HEK293T (cell line): ENCODE measurements at regions not wholly inside any gene's neighbourhood (a gene's known extent, or its start where the extent isn't known, plus 50 kb on each side); places are given as distances from the start of the nearest gene placed in this dataset.

Experiments
- CTCF ChIA-PET: fragments of 350-600 bp; formaldehyde crosslinking; extraction: SDS; loops from one replicate; lab custom pipeline; 2021; ENCODE audit warnings: antibody characterized with exemption, inconsistent platforms; lab: Yijun Ruan, JAX
- POLR2A ChIA-PET: fragments of 350-600 bp; formaldehyde crosslinking; extraction: SDS; loops from one replicate; lab custom pipeline; 2020; ENCODE audit warnings: antibody characterized with exemption, inconsistent platforms; lab: Yijun Ruan, JAX
- DNase-seq: peaks from one replicate; pipeline ENCODE4 v3.0.0; 2012; ENCODE audit warnings: mixed read lengths; ENCODE audit errors: extremely low spot score
- ARNT ChIP-seq: fragments of 450-650 bp; IDR thresholded peaks from 2 replicates; pipeline ENCODE4 v1.6.1; 2017; ENCODE audit warnings: mild to moderate bottlenecking
- BHLHE40 ChIP-seq: fragments of 450-650 bp; IDR thresholded peaks from 2 replicates; pipeline ENCODE4 v1.6.1; 2016; ENCODE audit warnings: mild to moderate bottlenecking, moderate library complexity, borderline replicate concordance
- CTBP1 ChIP-seq: fragments of 450-650 bp; IDR thresholded peaks from 2 replicates; pipeline ENCODE4 v1.6.1; 2016; ENCODE audit warnings: borderline replicate concordance
- ELF4 ChIP-seq: fragments of 450-650 bp; IDR thresholded peaks from 2 replicates; pipeline ENCODE4 v1.6.1; 2017; ENCODE audit warnings: antibody characterized with exemption
- FOXA1 ChIP-seq: fragments of 450-650 bp; IDR thresholded peaks from 2 replicates; pipeline ENCODE4 v1.6.1; 2016; ENCODE audit warnings: mild to moderate bottlenecking
- FOXK2 ChIP-seq: fragments of 450-650 bp; IDR thresholded peaks from 2 replicates; pipeline ENCODE4 v1.6.1; 2016; ENCODE audit warnings: mild to moderate bottlenecking
- FOXM1 ChIP-seq: fragments of 450-650 bp; IDR thresholded peaks from 2 replicates; pipeline ENCODE4 v1.6.1; 2017; ENCODE audit warnings: mild to moderate bottlenecking, borderline replicate concordance
- HDGF ChIP-seq: fragments of 450-650 bp; IDR thresholded peaks from 2 replicates; pipeline ENCODE4 v1.6.1; 2017; ENCODE audit warnings: antibody characterized with exemption, borderline replicate concordance
- L3MBTL2 ChIP-seq: fragments of 450-650 bp; conservative IDR thresholded peaks from 2 replicates; pipeline ENCODE4 v1.6.1; 2016; ENCODE audit warnings: mild to moderate bottlenecking
- LEF1 ChIP-seq: fragments of 450-650 bp; IDR thresholded peaks from 2 replicates; pipeline ENCODE4 v1.6.1; 2017; ENCODE audit warnings: mild to moderate bottlenecking, borderline replicate concordance
- NFRKB ChIP-seq: fragments of 450-650 bp; IDR thresholded peaks from 2 replicates; pipeline ENCODE4 v1.6.1; 2016; ENCODE audit warnings: mild to moderate bottlenecking, moderate library complexity
- PKNOX1 ChIP-seq: fragments of 450-650 bp; IDR thresholded peaks from 2 replicates; pipeline ENCODE4 v1.6.1; 2016
- SP1 ChIP-seq: fragments of 450-650 bp; IDR thresholded peaks from 2 replicates; pipeline ENCODE4 v1.6.1; 2017
- SUZ12 ChIP-seq: fragments of 450-650 bp; IDR thresholded peaks from 2 replicates; pipeline ENCODE4 v1.6.1; 2016; ENCODE audit warnings: mild to moderate bottlenecking
- TARDBP ChIP-seq: fragments of 450-650 bp; IDR thresholded peaks from 2 replicates; pipeline ENCODE4 v1.6.1; 2016
- ZNF384 ChIP-seq: fragments of 450-650 bp; IDR thresholded peaks from 2 replicates; pipeline ENCODE4 v1.6.1; 2016

- TF ChIP-seq LEF1 (no peak), CTBP1 (no peak), FOXA1 (no peak), ELF4 (no peak), NFRKB (no peak), TARDBP (no peak), FOXK2 (no peak), HDGF (no peak), ZNF384 (no peak), L3MBTL2 (no peak), SUZ12 (no peak), BHLHE40 (no peak)
- DNase-seq, result no peak
- ChIA-PET CTCF (no interaction called here), POLR2A (no interaction called here)
These were observed 130.5 kb upstream of the APOOL start for GRCh38 chrX:84873176-84873575.

- TF ChIP-seq NFRKB, result no peak
- no peak for TF ChIP-seq SP1
- TF ChIP-seq TARDBP, result no peak
- TF ChIP-seq LEF1, result no peak
- TF ChIP-seq ARNT, result no peak
- no peak for TF ChIP-seq FOXA1
- TF ChIP-seq PKNOX1, result no peak
- TF ChIP-seq BHLHE40, result no peak
- no peak for TF ChIP-seq HDGF
- TF ChIP-seq L3MBTL2, result no peak
- no peak for TF ChIP-seq CTBP1
- TF ChIP-seq SUZ12, result no peak
- TF ChIP-seq ELF4, result no peak
- no peak for TF ChIP-seq FOXM1
- CTCF ChIA-PET, result no interaction called here
- POLR2A ChIA-PET, result no interaction called here
- no peak for DNase-seq
These were observed 126.8 kb upstream of the APOOL start for GRCh38 chrX:84876876-84877275.

GRCh38 chrX:84893897-84894296 is 109.8 kb upstream of the APOOL start:
- no peak for TF ChIP-seq CTBP1
- no peak for TF ChIP-seq ELF4
- POLR2A ChIA-PET, result no interaction called here
- DNase-seq, result no peak
- CTCF ChIA-PET, result interaction anchor here (1.7 kb wide), 1 partner anchor 13 kb away, joined by 4 read pairs; no protein-coding TSS in a partner anchor

- TF ChIP-seq HDGF (no peak), SP1 (no peak), CTBP1 (no peak), FOXA1 (no peak)
- CTCF ChIA-PET, result interaction anchor here (0.6 to 1.2 kb wide), 8 partner anchors 13 to 1243 kb away, joined by 3 to 9 read pairs (median 4); no protein-coding TSS in a partner anchor
- POLR2A ChIA-PET, result no interaction called here
- no peak for DNase-seq
These were observed 96.2 kb upstream of the APOOL start for GRCh38 chrX:84907324-84907968.

GRCh38 chrX:84909151-84909550 is 94.5 kb upstream of the APOOL start:
- TF ChIP-seq ELF4 (no peak), L3MBTL2 (no peak), PKNOX1 (no peak), CTBP1 (no peak), BHLHE40 (no peak), ARNT (no peak), NFRKB (no peak), SP1 (no peak), FOXA1 (no peak), ZNF384 (no peak), HDGF (no peak), TARDBP (no peak), LEF1 (no peak), SUZ12 (no peak), FOXK2 (no peak), FOXM1 (no peak)
- no peak for DNase-seq
- ChIA-PET POLR2A (no interaction called here), CTCF (interaction anchor here (1.0 kb wide), 1 partner anchor 185 kb away, joined by 4 read pairs; no protein-coding TSS in a partner anchor)

GRCh38 chrX:84924624-84925023 is 79.1 kb upstream of the APOOL start:
- ChIA-PET POLR2A (no interaction called here), CTCF (interaction anchor here (1.0 kb wide), 1 partner anchor 11 kb away, joined by 4 read pairs; no protein-coding TSS in a partner anchor)

GRCh38 chrX:84932814-84933213 is 70.9 kb upstream of the APOOL start:
- DNase-seq, result no peak
- ChIA-PET POLR2A (no interaction called here), CTCF (no interaction called here)
- TF ChIP-seq SUZ12 (no peak), ARNT (no peak), LEF1 (no peak), NFRKB (no peak), CTBP1 (no peak), FOXK2 (no peak), ELF4 (no peak), SP1 (no peak), ZNF384 (no peak), TARDBP (no peak), L3MBTL2 (no peak), BHLHE40 (no peak), HDGF (no peak), FOXA1 (no peak), FOXM1 (no peak), PKNOX1 (no peak)

More at GRCh38 chrX:84924624-84925023, 79.1 kb upstream of the APOOL start:
- TF ChIP-seq L3MBTL2 (no peak), ELF4 (no peak), BHLHE40 (no peak), NFRKB (no peak), CTBP1 (no peak), TARDBP (no peak), ZNF384 (no peak), HDGF (no peak), FOXK2 (no peak)
- DNase-seq, result no peak
